Suprapubic skin (tissue), 4 donors: ENCODE measurements at regions not wholly inside any gene's neighbourhood (a gene's known extent, or its start where the extent isn't known, plus 50 kb on each side); places are given as distances from the start of the nearest gene placed in this dataset.

Experiments used
- DNase-seq, 2 donors: peaks; one replicate each; pipeline ENCODE4 v3.0.0-alpha.2; 2019; ENCODE audit warnings: low spot score in 2 of 2
- H3K27ac ChIP-seq: fragments of 200-600 bp; sonication (generic); one replicate; pipeline ENCODE4 v1.5.1; 2019
- H3K27me3 ChIP-seq: fragments of 200-600 bp; sonication (generic); one replicate; pipeline ENCODE4 v1.5.1; 2019
- H3K36me3 ChIP-seq: fragments of 200-600 bp; sonication (generic); one replicate; pipeline ENCODE4 v1.5.1; 2019
- H3K4me1 ChIP-seq: fragments of 200-600 bp; sonication (generic); one replicate; pipeline ENCODE4 v1.5.1; 2019
- H3K4me3 ChIP-seq: fragments of 200-600 bp; sonication (generic); one replicate; pipeline ENCODE4 v1.5.1; 2019; ENCODE audit warnings: mild to moderate bottlenecking
- H3K9me3 ChIP-seq: fragments of 200-600 bp; sonication (generic); one replicate; pipeline ENCODE4 v1.5.1; 2019
- EP300 ChIP-seq: sonication (generic); formaldehyde crosslinking; IDR thresholded peaks from one replicate; pipeline ENCODE4 v1.6.1; 2017; ENCODE audit warnings: antibody characterized with exemption
- POLR2A ChIP-seq, 2 donors: fragments of 450-650 bp; IDR thresholded peaks; one replicate each; pipeline ENCODE4 v1.6.1; 2017; ENCODE audit warnings: antibody characterized with exemption in 2 of 2, mild to moderate bottlenecking in 2 of 2, moderate library complexity in 2 of 2
- POLR2AphosphoS5 ChIP-seq, 3 donors: sonication (generic); formaldehyde crosslinking; IDR thresholded peaks; one replicate each; pipeline ENCODE4 v1.6.1; 2017; ENCODE audit warnings: antibody characterized with exemption in 3 of 3
- WGBS: methylation state at CpG from one replicate; pipeline ENCODE4 v1.1.5; 2018; 5-methylcytosine and 5-hydroxymethylcytosine counted together
- TF ChIP-seq, protein P1 (sequence below), 2 donors: fragments of 200-600 bp in 1 of 2; fragments of 450-650 bp in 1 of 2; sonication (generic) in 1 of 2; IDR thresholded peaks; one replicate each; pipeline ENCODE4 v1.5.1; 2016 to 2019; ENCODE audit warnings: antibody characterized with exemption in 2 of 2, mild to moderate bottlenecking in 1 of 2, moderate library complexity in 1 of 2

DNA sequence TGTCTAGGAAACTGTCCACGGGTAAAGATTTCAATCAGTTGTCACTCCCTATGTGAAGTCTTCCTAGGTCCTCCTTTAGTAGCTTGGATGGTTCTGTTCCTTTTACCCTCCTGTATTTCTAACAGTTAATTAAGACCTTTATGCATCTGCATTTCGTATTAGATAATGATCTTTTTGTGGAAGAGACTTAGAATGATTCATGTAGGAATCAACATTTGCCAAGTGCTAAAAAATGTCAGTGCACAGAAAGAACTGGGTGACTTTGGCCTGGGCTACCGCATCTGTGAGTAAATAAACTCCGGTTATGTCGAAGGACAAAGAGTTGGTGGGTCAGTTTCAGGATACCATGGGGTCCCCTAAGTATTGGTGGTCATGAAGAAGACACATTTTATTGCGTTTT is 918.0 kb downstream of the TFAP2A start:
- 54% methylated on average over 6 of the region's 6 CpGs for WGBS
- TF ChIP-seq POLR2A (IDR thresholded peaks at IDR 0.05) (no peak), EP300 (no peak), POLR2AphosphoS5 (IDR thresholded peaks at IDR 0.05) (no peak)
- TF ChIP-seq, protein P1, sequence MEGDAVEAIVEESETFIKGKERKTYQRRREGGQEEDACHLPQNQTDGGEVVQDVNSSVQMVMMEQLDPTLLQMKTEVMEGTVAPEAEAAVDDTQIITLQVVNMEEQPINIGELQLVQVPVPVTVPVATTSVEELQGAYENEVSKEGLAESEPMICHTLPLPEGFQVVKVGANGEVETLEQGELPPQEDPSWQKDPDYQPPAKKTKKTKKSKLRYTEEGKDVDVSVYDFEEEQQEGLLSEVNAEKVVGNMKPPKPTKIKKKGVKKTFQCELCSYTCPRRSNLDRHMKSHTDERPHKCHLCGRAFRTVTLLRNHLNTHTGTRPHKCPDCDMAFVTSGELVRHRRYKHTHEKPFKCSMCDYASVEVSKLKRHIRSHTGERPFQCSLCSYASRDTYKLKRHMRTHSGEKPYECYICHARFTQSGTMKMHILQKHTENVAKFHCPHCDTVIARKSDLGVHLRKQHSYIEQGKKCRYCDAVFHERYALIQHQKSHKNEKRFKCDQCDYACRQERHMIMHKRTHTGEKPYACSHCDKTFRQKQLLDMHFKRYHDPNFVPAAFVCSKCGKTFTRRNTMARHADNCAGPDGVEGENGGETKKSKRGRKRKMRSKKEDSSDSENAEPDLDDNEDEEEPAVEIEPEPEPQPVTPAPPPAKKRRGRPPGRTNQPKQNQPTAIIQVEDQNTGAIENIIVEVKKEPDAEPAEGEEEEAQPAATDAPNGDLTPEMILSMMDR (IDR thresholded peaks at IDR 0.05), result no peak

GRCh38 chr6:9494864-9495263 is 920.0 kb downstream of the TFAP2A start:
- Histone ChIP-seq H3K27ac (no peak overlapping the region), H3K9me3 (no peaks in the 10 kb centered on the region), H3K36me3 (no peaks in the 10 kb centered on the region), H3K4me3 (no peak overlapping the region), H3K27me3 (no peaks in the 10 kb centered on the region), H3K4me1 (no peaks in the 10 kb centered on the region)
- 62% methylated on average over 1 of the region's 1 CpG for WGBS
- no peak for DNase-seq
- TF ChIP-seq EP300 (no peak), POLR2AphosphoS5 (IDR thresholded peaks at IDR 0.05) (no peak), POLR2A (IDR thresholded peaks at IDR 0.05) (no peak)
- TF ChIP-seq, protein P1 (IDR thresholded peaks at IDR 0.05), result no peak

More for the DNA sequence above, 918.0 kb downstream of the TFAP2A start:
- no peak for DNase-seq
- Histone ChIP-seq H3K4me1 (no peaks in the 10 kb centered on the region), H3K9me3 (no peaks in the 10 kb centered on the region), H3K36me3 (no peaks in the 10 kb centered on the region), H3K4me3 (no peak overlapping the region), H3K27me3 (no peaks in the 10 kb centered on the region), H3K27ac (no peak overlapping the region)

DNA sequence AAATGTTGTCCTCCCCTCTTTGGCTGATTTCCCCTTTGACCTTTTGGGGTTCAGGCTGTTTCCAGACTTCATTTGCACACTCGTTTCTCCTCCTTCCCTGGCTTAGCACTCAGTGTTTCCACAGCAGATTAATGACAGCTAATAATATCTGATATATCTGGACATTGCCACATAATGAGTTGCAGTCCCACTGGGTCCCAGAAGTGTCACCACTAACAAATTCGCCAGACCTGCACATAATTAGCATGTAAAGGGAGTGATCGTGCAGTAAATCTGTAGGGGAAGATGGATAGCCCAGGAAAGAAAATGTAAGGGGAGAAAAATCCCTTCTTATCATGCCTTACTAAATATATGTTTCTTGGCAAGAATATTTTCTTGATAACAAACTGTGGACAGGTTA is 922.1 kb downstream of the TFAP2A start:
- Histone ChIP-seq H3K9me3 (no peaks in the 10 kb centered on the region), H3K4me1 (no peaks in the 10 kb centered on the region), H3K27ac (no peak overlapping the region), H3K36me3 (no peaks in the 10 kb centered on the region), H3K4me3 (no peak overlapping the region), H3K27me3 (no peaks in the 10 kb centered on the region)
- no peak for DNase-seq
- 64% methylated on average over 3 of the region's 3 CpGs for WGBS
- no peak for TF ChIP-seq POLR2A (IDR thresholded peaks at IDR 0.05)
- TF ChIP-seq EP300, result no peak
- TF ChIP-seq, protein P1 (IDR thresholded peaks at IDR 0.05), result no peak
- TF ChIP-seq POLR2AphosphoS5 (IDR thresholded peaks at IDR 0.05), result no peak

DNA sequence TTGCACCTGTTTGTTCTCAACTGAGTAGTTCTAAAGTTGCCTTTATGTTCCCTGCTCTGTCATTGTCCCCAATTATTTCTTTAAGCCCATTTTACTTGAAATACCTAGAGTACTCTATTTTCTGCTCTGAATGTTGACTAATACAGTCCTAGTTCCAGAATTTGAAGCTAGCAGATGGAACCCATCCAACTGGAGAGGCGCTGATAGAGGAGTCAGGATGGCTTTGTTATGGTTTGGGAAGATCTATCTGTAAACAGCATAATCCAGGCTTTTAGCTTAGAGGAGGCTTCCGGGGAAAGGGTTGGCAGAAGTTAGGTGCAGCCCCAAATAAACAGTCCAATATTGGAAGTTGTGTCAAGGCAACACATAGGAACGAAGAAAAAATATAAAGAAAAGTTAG is 927.7 kb downstream of the TFAP2A start:
- H3K4me3 ChIP-seq, result no peak overlapping the region
- DNase-seq, result no peak
- no peak for TF ChIP-seq EP300
- no peak overlapping the region for H3K27ac ChIP-seq
- H3K4me1 ChIP-seq, result peaks cover 25% of the 10 kb centered on the region
- no peaks in the 10 kb centered on the region for H3K36me3 ChIP-seq
- H3K27me3 ChIP-seq, result no peaks in the 10 kb centered on the region
- 88% methylated on average over 3 of the region's 3 CpGs for WGBS
- no peaks in the 10 kb centered on the region for H3K9me3 ChIP-seq

GRCh38 chr6:9485992-9486391 is 928.9 kb downstream of the TFAP2A start:
- no peaks in the 10 kb centered on the region for H3K9me3 ChIP-seq
- TF ChIP-seq POLR2A (IDR thresholded peaks at IDR 0.05), result no peak
- no peak for TF ChIP-seq POLR2AphosphoS5 (IDR thresholded peaks at IDR 0.05)
- TF ChIP-seq, protein P1 (IDR thresholded peaks at IDR 0.05), result no peak
- TF ChIP-seq EP300, result no peak
- no peaks in the 10 kb centered on the region for H3K27me3 ChIP-seq
- DNase-seq, result no peak
- H3K27ac ChIP-seq, result no peak overlapping the region
- 78% methylated on average over 4 of the region's 4 CpGs for WGBS
- no peak overlapping the region for H3K4me3 ChIP-seq
- H3K36me3 ChIP-seq, result no peaks in the 10 kb centered on the region
- H3K4me1 ChIP-seq, result peaks cover 34% of the 10 kb centered on the region

DNA sequence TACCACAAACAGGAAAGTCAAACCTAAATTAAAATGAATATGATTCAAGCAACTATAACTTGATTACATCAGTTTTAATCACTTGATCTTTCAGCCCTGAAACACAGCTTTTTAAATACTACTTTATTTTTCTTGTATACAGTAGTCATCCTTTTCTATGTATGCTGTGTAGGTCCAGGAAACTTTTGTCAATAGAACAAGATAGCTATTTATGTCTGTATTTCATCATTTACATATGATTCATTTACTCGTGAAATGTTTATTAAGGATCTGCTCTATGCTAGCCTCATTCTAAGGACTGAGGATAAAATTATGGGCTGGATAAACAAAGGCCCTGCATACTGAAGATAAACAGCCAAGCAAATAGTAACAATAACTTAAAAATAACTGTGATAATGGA is 930.2 kb downstream of the TFAP2A start:
- 54% methylated on average over 1 of the region's 1 CpG for WGBS
- Histone ChIP-seq H3K9me3 (no peaks in the 10 kb centered on the region), H3K27ac (no peak overlapping the region), H3K4me1 (peaks cover 34% of the 10 kb centered on the region), H3K36me3 (no peaks in the 10 kb centered on the region), H3K27me3 (no peaks in the 10 kb centered on the region), H3K4me3 (no peak overlapping the region)
- no peak for DNase-seq
- no peak for TF ChIP-seq EP300
- no peak for TF ChIP-seq POLR2A (IDR thresholded peaks at IDR 0.05)
